ENCODE measurements at regions not wholly inside any gene's neighbourhood (a gene's known extent, or its start where the extent isn't known, plus 50 kb on each side); places are given as distances from the start of the nearest gene placed in this dataset.

- Histone ChIP-seq H3K4me3 (no peak overlapping the region), H3K9me3 (no peaks in the 10 kb centered on the region), H3K27me3 (no peaks in the 10 kb centered on the region), H3K27ac (no peak overlapping the region), H3K4me1 (ENCODE audit: insufficient read depth) (no peaks in the 10 kb centered on the region), H3K36me3 (no peaks in the 10 kb centered on the region)
- intact Hi-C loops (cut with DNase I), result no loop called here
- DNase-seq, result no peak
- no peak for TF ChIP-seq EP300 (IDR thresholded peaks at IDR 0.05)
- TF ChIP-seq CTCF (IDR thresholded peaks at IDR 0.05), result no peak
- TF ChIP-seq POLR2A (IDR thresholded peaks at IDR 0.05), result no peak
Observed at GRCh38 chr2:167401309-167401708, 513.0 kb downstream of the XIRP2 start.

DNA sequence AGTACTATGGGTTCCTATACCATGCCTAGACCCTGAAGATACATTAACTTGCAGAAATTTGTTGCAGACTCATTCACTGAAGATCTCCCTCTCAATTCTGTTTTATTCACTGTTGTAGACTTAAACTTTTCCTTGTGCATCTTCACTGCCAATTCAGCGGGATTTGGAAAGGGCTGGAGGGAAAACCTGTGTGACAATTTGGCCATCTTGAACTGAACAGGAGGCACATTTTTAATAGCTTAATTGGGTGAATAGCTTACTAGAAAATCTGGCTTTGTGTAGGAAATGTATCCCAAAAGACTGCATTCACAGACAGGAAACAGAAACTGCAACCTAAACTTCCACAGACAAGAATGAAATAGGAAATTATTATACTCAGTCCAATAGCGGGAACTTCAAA is 512.3 kb downstream of the XIRP2 start:
- TF ChIP-seq POLR2A (IDR thresholded peaks at IDR 0.05), result no peak
- TF ChIP-seq EP300 (IDR thresholded peaks at IDR 0.05), result no peak
- TF ChIP-seq CTCF (IDR thresholded peaks at IDR 0.05), result no peak
- no peak for DNase-seq
- H3K27me3 ChIP-seq, result no peaks in the 10 kb centered on the region
- no peak overlapping the region for H3K27ac ChIP-seq
- H3K36me3 ChIP-seq, result no peaks in the 10 kb centered on the region
- no peaks in the 10 kb centered on the region for H3K4me1 ChIP-seq (ENCODE audit: insufficient read depth)
- no peak overlapping the region for H3K4me3 ChIP-seq
- intact Hi-C loops (cut with DNase I), result no loop called here
- no peaks in the 10 kb centered on the region for H3K9me3 ChIP-seq
- 58 to 76% (median 68%) methylated on average over 2 of the region's 2 CpGs for WGBS, 3 donors

DNA sequence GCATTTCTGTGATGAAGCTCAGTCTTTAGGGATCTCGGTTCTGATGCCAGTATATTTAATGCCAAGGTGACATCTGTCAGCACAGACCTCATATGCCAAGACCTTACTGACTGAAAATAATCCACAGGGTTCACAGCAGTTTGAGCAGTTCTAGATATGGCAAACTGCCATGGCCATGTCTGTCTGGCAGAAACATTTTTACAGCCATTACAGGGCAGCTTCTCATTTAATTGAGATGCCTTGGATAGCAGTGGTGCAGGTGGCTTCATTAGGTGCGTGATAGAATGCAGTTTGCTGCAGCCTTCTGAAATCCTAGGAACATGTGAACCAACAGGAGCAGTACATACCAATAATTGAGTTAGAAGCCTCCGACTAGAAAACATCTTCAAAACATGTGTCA is 510.6 kb downstream of the XIRP2 start:
- intact Hi-C loops (cut with DNase I), result no loop called here
- WGBS, 3 donors, result 81 to 91% (median 85%) methylated on average over 3 of the region's 3 CpGs
- TF ChIP-seq POLR2A (IDR thresholded peaks at IDR 0.05) (no peak), CTCF (IDR thresholded peaks at IDR 0.05) (no peak), EP300 (IDR thresholded peaks at IDR 0.05) (no peak)
- no peaks in the 10 kb centered on the region for H3K36me3 ChIP-seq
- H3K4me1 ChIP-seq (ENCODE audit: insufficient read depth), result no peaks in the 10 kb centered on the region
- H3K4me3 ChIP-seq, result no peak overlapping the region
- H3K27ac ChIP-seq, result no peak overlapping the region
- DNase-seq, result no peak
- H3K9me3 ChIP-seq, result no peaks in the 10 kb centered on the region
- H3K27me3 ChIP-seq, result no peaks in the 10 kb centered on the region

DNA sequence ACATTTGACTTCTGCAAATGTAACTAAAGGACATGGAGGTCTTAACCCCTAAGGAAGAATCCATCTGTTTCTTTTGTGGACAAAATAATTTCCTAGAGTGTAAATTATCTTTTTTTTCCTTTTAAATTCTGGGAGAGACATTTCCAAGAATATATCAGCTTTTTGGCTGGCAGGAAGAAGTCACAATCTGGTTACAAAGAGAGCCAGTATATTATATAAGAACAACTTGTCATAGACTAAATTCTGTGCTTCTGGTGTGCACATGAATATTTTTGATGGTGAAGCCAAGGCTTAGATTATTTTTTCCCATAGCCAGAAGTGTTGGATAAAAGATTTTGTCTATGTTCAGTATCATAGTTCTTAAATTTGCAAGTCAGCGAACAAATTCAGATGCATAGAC is 500.6 kb downstream of the XIRP2 start:
- no peak overlapping the region for H3K27ac ChIP-seq
- H3K36me3 ChIP-seq, result no peaks in the 10 kb centered on the region
- no peaks in the 10 kb centered on the region for H3K4me1 ChIP-seq (ENCODE audit: insufficient read depth)
- no peak for DNase-seq
- WGBS, 3 donors, result 91 to 97% (median 92%) methylated on average over 1 of the region's 1 CpG
- no peaks in the 10 kb centered on the region for H3K27me3 ChIP-seq
- H3K4me3 ChIP-seq, result no peak overlapping the region
- H3K9me3 ChIP-seq, result no peaks in the 10 kb centered on the region
- TF ChIP-seq EP300 (IDR thresholded peaks at IDR 0.05) (no peak), POLR2A (IDR thresholded peaks at IDR 0.05) (no peak), CTCF (IDR thresholded peaks at IDR 0.05) (no peak)
- intact Hi-C loops (cut with DNase I), result no loop called here

DNA sequence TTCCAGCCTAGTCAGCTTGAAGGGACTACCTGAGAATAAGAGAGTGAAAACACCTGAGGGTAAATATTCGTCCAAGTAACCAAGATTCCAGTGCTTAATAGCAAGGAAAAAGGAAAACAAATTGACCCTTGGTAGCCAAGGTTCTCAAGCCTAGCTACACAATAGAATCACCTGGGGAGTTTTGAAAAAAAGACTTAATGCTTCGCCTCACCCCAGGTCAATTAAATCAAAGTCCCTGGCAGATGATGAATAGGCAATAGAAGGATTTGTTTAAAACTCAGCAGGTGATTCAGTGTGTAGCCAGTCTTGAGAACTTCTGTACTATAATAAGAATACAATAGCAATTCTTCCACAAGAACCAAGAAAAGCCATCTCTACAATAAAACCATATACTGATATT is 500.2 kb downstream of the XIRP2 start:
- Histone ChIP-seq H3K27ac (no peak overlapping the region), H3K4me1 (ENCODE audit: insufficient read depth) (no peaks in the 10 kb centered on the region), H3K9me3 (no peaks in the 10 kb centered on the region), H3K36me3 (no peaks in the 10 kb centered on the region), H3K27me3 (no peaks in the 10 kb centered on the region), H3K4me3 (no peak overlapping the region)
- intact Hi-C loops (cut with DNase I), result no loop called here
- 63 to 84% (median 66%) methylated on average over 2 of the region's 2 CpGs for WGBS, 3 donors
- no peak for DNase-seq
- TF ChIP-seq CTCF (IDR thresholded peaks at IDR 0.05) (no peak), EP300 (IDR thresholded peaks at IDR 0.05) (no peak), POLR2A (IDR thresholded peaks at IDR 0.05) (no peak)
